Mesenchymal stem cell (in vitro differentiated cells and primary cell): ENCODE measurements at regions not wholly inside any gene's neighbourhood (a gene's known extent, or its start where the extent isn't known, plus 50 kb on each side); places are given as distances from the start of the nearest gene placed in this dataset.

Source experiments
- DNase-seq: peaks from one replicate; pipeline ENCODE4 v3.0.0-alpha.2; 2013
- H2AFZ ChIP-seq: one replicate; pipeline ENCODE4 v1.6.1; 2013; ENCODE audit warnings: low read depth, mild to moderate bottlenecking, control low read depth, inconsistent platforms, low read length, moderate library complexity
- H2AK5ac ChIP-seq: 2 replicates; pipeline ENCODE4 v1.6.1; 2013; ENCODE audit warnings: low read length, moderate library complexity, mild to moderate bottlenecking, inconsistent platforms; ENCODE audit not compliant: severe bottlenecking
- H2BK120ac ChIP-seq: one replicate; pipeline ENCODE4 v1.6.1; 2013; ENCODE audit warnings: low read depth, mild to moderate bottlenecking, inconsistent platforms, low read length, moderate library complexity
- H2BK12ac ChIP-seq, 2 experiments: one replicate each; pipeline ENCODE4 v1.6.1; 2013; ENCODE audit warnings: inconsistent platforms in 2 of 2, low read length in 2 of 2, mild to moderate bottlenecking in 2 of 2, moderate library complexity in 2 of 2, control low read depth in 1 of 2
- H2BK15ac ChIP-seq: one replicate; pipeline ENCODE4 v1.6.1; 2013; ENCODE audit warnings: mild to moderate bottlenecking, low read depth, inconsistent platforms; ENCODE audit not compliant: poor library complexity, severe bottlenecking
- H2BK5ac ChIP-seq: 2 replicates; pipeline ENCODE4 v1.6.1; 2013; ENCODE audit warnings: low read depth, mild to moderate bottlenecking, low read length, control low read depth, inconsistent platforms; ENCODE audit not compliant: poor library complexity, severe bottlenecking
- H3K14ac ChIP-seq, 2 experiments: one replicate each; pipeline ENCODE4 v1.6.1; 2013; ENCODE audit warnings: inconsistent platforms in 2 of 2, low read length in 2 of 2, control low read depth in 1 of 2, mild to moderate bottlenecking in 1 of 2, moderate library complexity in 1 of 2
- H3K18ac ChIP-seq, 2 experiments: one replicate each; pipeline ENCODE4 v1.6.1; 2013; ENCODE audit warnings: inconsistent platforms in 2 of 2, low read length in 2 of 2, control low read depth in 1 of 2, low read depth in 1 of 2, mild to moderate bottlenecking in 1 of 2
- H3K23ac ChIP-seq, 2 experiments: one replicate each; pipeline ENCODE4 v1.6.1; 2013; ENCODE audit warnings: inconsistent platforms in 2 of 2, low read length in 2 of 2, mild to moderate bottlenecking in 2 of 2, moderate library complexity in 2 of 2, control low read depth in 1 of 2
- H3K27ac ChIP-seq: 2 replicates; pipeline ENCODE4 v1.5.1; 2013; ENCODE audit warnings: mild to moderate bottlenecking, moderate library complexity, low read length, control low read depth, inconsistent platforms; ENCODE audit not compliant: poor library complexity, severe bottlenecking
- H3K27me3 ChIP-seq, 2 experiments: 2 replicates each; pipeline versions ENCODE4 v1.6.1 to v1.7.0; 2013; ENCODE audit warnings: low read length in 2 of 2, mild to moderate bottlenecking in 2 of 2, moderate library complexity in 2 of 2, control low read depth in 1 of 2, inconsistent platforms in 1 of 2; ENCODE audit not compliant: control insufficient read depth in 1 of 2, insufficient read depth in 1 of 2
- H3K36me3 ChIP-seq, 2 experiments: 2 replicates each; pipeline versions ENCODE4 v1.6.1 to v1.7.0; 2013; ENCODE audit warnings: low read length in 2 of 2, control low read depth in 1 of 2, inconsistent platforms in 1 of 2, low read depth in 1 of 2, mild to moderate bottlenecking in 1 of 2; ENCODE audit not compliant: insufficient read depth in 2 of 2, control insufficient read depth in 1 of 2
- H3K4ac ChIP-seq, 2 experiments: one replicate each; pipeline ENCODE4 v1.6.1; 2013; ENCODE audit warnings: inconsistent platforms in 2 of 2, low read length in 2 of 2, mild to moderate bottlenecking in 2 of 2, moderate library complexity in 2 of 2, control low read depth in 1 of 2, low read depth in 1 of 2
- H3K4me1 ChIP-seq: 2 replicates; pipeline ENCODE4 v1.6.1; 2013; ENCODE audit warnings: low read depth, low read length, control low read depth; ENCODE audit not compliant: control insufficient read depth, insufficient read depth
- H3K4me2 ChIP-seq: 2 replicates; pipeline ENCODE4 v1.6.1; 2013; ENCODE audit warnings: low read length, mild to moderate bottlenecking, inconsistent platforms; ENCODE audit not compliant: poor library complexity, severe bottlenecking
- H3K4me3 ChIP-seq, 2 experiments: 2 replicates each; pipeline versions ENCODE4 v1.5.1 to v1.7.0; 2013; ENCODE audit warnings: low read length in 2 of 2, mild to moderate bottlenecking in 2 of 2, control low read depth in 1 of 2, low read depth in 1 of 2; ENCODE audit not compliant: insufficient read depth in 1 of 2
- H3K79me1 ChIP-seq: replicated peaks from 2 replicates; pipeline ENCODE4 v1.6.1; 2013; ENCODE audit warnings: mild to moderate bottlenecking, control low read depth, low read length, inconsistent platforms; ENCODE audit not compliant: poor library complexity, severe bottlenecking
- H3K9ac ChIP-seq: 2 replicates; pipeline ENCODE4 v1.7.0; 2013; ENCODE audit warnings: mild to moderate bottlenecking, low read length, moderate library complexity
- H3K9me3 ChIP-seq: 2 replicates; pipeline ENCODE4 v1.7.0; 2013; ENCODE audit warnings: mild to moderate bottlenecking, low read length; ENCODE audit not compliant: control insufficient read depth
- H4K8ac ChIP-seq: one replicate; pipeline ENCODE4 v1.6.1; 2013; ENCODE audit warnings: inconsistent platforms, mild to moderate bottlenecking, low read length, moderate library complexity
- H4K91ac ChIP-seq: one replicate; pipeline ENCODE4 v1.6.1; 2013; ENCODE audit warnings: mild to moderate bottlenecking, low read length, inconsistent platforms
- WGBS: methylation state at CpG from one replicate; pipeline ENCODE4 v1.1.7; 2013; ENCODE audit warnings: mixed read lengths; 5-methylcytosine and 5-hydroxymethylcytosine counted together

- H2BK120ac ChIP-seq, result no peak overlapping the region
- no peak overlapping the region for H3K18ac ChIP-seq
- H3K27ac ChIP-seq, result no peak overlapping the region
- H2BK12ac ChIP-seq, result no peak overlapping the region
- H2BK5ac ChIP-seq, result no peak overlapping the region
- no peak overlapping the region for H3K4ac ChIP-seq
- no peak overlapping the region for H3K4me2 ChIP-seq
- H4K91ac ChIP-seq, result no peak overlapping the region
- H4K8ac ChIP-seq, result no peak overlapping the region
- H3K79me1 ChIP-seq, result no peaks in the 10 kb centered on the region
- no peaks in the 10 kb centered on the region for H3K27me3 ChIP-seq
- H3K9ac ChIP-seq, result no peak overlapping the region
- no peak overlapping the region for H2AFZ ChIP-seq
- H3K14ac ChIP-seq, result no peak overlapping the region
- H3K36me3 ChIP-seq, result no peaks in the 10 kb centered on the region
- H3K4me3 ChIP-seq, result no peak overlapping the region
- H3K23ac ChIP-seq, result no peak overlapping the region
- no peak overlapping the region for H2BK15ac ChIP-seq
- H3K4me1 ChIP-seq, result no peaks in the 10 kb centered on the region
- no peaks in the 10 kb centered on the region for H3K9me3 ChIP-seq
- no peak for DNase-seq
- no peak overlapping the region for H2AK5ac ChIP-seq
Observed at GRCh38 chr2:106704798-106705197, 181.2 kb downstream of the ST6GAL2 start.

DNA sequence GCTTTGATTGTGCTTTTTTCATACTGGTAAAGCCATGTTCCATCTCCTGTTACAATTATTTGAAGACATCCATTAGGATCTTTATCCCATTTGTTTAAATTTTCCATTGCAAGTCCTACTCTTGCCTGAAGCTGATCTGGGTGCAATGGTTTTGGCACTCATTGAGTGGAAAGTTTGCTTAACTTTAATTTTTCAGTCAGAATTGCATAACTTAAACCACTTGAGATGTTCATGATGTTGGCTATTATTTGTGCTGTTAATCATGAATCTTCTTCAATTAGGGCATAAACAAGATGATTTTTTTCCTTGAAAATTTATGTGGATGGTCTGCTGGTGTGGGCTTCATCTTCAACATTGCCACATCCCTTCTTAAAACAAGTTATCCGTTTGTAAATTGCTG is 180.1 kb downstream of the ST6GAL2 start:
- Histone ChIP-seq H2BK12ac (no peak overlapping the region), H3K4ac (no peak overlapping the region), H3K27me3 (no peaks in the 10 kb centered on the region), H4K8ac (no peak overlapping the region), H2BK120ac (no peak overlapping the region), H3K9me3 (peaks cover 6% of the 10 kb centered on the region), H2AK5ac (no peak overlapping the region), H3K79me1 (no peaks in the 10 kb centered on the region), H3K36me3 (no peaks in the 10 kb centered on the region), H3K18ac (no peak overlapping the region), H2AFZ (no peak overlapping the region), H3K4me2 (no peak overlapping the region), H3K14ac (no peak overlapping the region), H3K9ac (no peak overlapping the region), H3K27ac (no peak overlapping the region), H3K23ac (no peak overlapping the region), H3K4me1 (no peaks in the 10 kb centered on the region), H2BK5ac (no peak overlapping the region), H3K4me3 (no peak overlapping the region), H2BK15ac (no peak overlapping the region), H4K91ac (no peak overlapping the region)
- DNase-seq, result no peak
- WGBS, result no CpG with 5 or more reads among the region's 1 CpG

DNA sequence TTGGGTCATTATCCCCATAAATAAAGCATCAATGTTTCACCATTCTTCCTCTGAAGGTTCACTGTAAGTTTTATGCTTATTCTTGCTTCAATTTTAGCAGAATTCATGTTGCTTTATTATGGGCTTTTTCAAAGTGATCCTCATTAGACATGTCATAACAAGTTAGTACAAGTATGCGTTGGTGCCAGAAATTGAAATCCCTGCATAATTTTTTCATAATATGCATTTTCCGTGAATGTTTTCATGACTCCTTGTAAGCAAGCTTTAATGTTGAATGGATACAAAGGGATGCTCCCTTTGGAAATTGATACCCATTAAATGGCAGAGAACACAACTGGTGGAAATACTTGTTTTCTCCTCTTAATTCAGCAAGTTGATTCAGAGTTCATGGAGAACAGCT is 179.7 kb downstream of the ST6GAL2 start:
- Histone ChIP-seq H3K4ac (no peak overlapping the region), H3K9ac (no peak overlapping the region), H2BK120ac (no peak overlapping the region), H3K27me3 (no peaks in the 10 kb centered on the region), H3K27ac (no peak overlapping the region), H3K4me1 (no peaks in the 10 kb centered on the region), H2BK15ac (no peak overlapping the region), H3K4me3 (no peak overlapping the region), H3K23ac (no peak overlapping the region), H4K8ac (no peak overlapping the region), H2AK5ac (no peak overlapping the region), H2BK5ac (no peak overlapping the region), H2AFZ (no peak overlapping the region), H3K36me3 (no peaks in the 10 kb centered on the region), H3K14ac (no peak overlapping the region), H4K91ac (no peak overlapping the region), H3K4me2 (no peak overlapping the region), H3K18ac (no peak overlapping the region), H3K79me1 (no peaks in the 10 kb centered on the region), H2BK12ac (no peak overlapping the region), H3K9me3 (peaks cover 6% of the 10 kb centered on the region)
- DNase-seq, result no peak
- 67% methylated on average over 1 of the region's 2 CpGs for WGBS

- no peak for DNase-seq
- no peak overlapping the region for H3K14ac ChIP-seq
- H3K36me3 ChIP-seq, result no peaks in the 10 kb centered on the region
- peaks cover 14% of the 10 kb centered on the region for H3K9me3 ChIP-seq
- H4K91ac ChIP-seq, result no peak overlapping the region
- H3K9ac ChIP-seq, result no peak overlapping the region
- no peak overlapping the region for H3K4me3 ChIP-seq
- H4K8ac ChIP-seq, result no peak overlapping the region
- no peak overlapping the region for H3K27ac ChIP-seq
- H2AFZ ChIP-seq, result no peak overlapping the region
- no peak overlapping the region for H2BK120ac ChIP-seq
- H3K18ac ChIP-seq, result no peak overlapping the region
- H3K23ac ChIP-seq, result no peak overlapping the region
- H3K4me2 ChIP-seq, result no peak overlapping the region
- no peak overlapping the region for H2BK15ac ChIP-seq
- H2BK5ac ChIP-seq, result no peak overlapping the region
- H3K27me3 ChIP-seq, result no peaks in the 10 kb centered on the region
- H3K4me1 ChIP-seq, result no peaks in the 10 kb centered on the region
- H2AK5ac ChIP-seq, result no peak overlapping the region
- H3K4ac ChIP-seq, result no peak overlapping the region
- no peaks in the 10 kb centered on the region for H3K79me1 ChIP-seq
- WGBS, result 3% methylated on average over 1 of the region's 1 CpG
- H2BK12ac ChIP-seq, result no peak overlapping the region
Observed at GRCh38 chr2:106708209-106708608, 177.8 kb downstream of the ST6GAL2 start.
